Lower lobe of right lung (tissue), 2 donors: ENCODE measurements at regions not wholly inside any gene's neighbourhood (a gene's known extent, or its start where the extent isn't known, plus 50 kb on each side); places are given as distances from the start of the nearest gene placed in this dataset.

ENCODE experiments used
- ATAC-seq, 2 donors: fragments of 200-7000 bp; cut with Tn5 transposase; one replicate each; pipeline ENCODE4 v1.9.1; 2020 to 2022; ENCODE audit warnings: mild to moderate bottlenecking in 2 of 2, moderate library complexity in 2 of 2
- DNase-seq: peaks from one replicate; pipeline ENCODE4 v3.0.0-alpha.2; 2020
- H3K27ac ChIP-seq: fragments of 200-600 bp; one replicate; pipeline ENCODE4 v1.8.0; 2022
- H3K27me3 ChIP-seq: fragments of 200-600 bp; one replicate; pipeline ENCODE4 v1.8.0; 2022; ENCODE audit warnings: low read depth
- H3K36me3 ChIP-seq: fragments of 200-600 bp; one replicate; pipeline ENCODE4 v1.8.0; 2022; ENCODE audit warnings: mild to moderate bottlenecking
- H3K4me1 ChIP-seq: fragments of 200-600 bp; one replicate; pipeline ENCODE4 v1.8.0; 2022
- H3K4me3 ChIP-seq: fragments of 200-600 bp; one replicate; pipeline ENCODE4 v1.8.0; 2022; ENCODE audit warnings: mild to moderate bottlenecking
- H3K9me3 ChIP-seq: fragments of 200-600 bp; one replicate; pipeline ENCODE4 v1.8.0; 2022
- CTCF ChIP-seq: fragments of 200-600 bp; IDR thresholded peaks from one replicate; pipeline ENCODE4 v1.8.0; 2022; ENCODE audit warnings: antibody characterized with exemption, mild to moderate bottlenecking
- intact Hi-C: fragments of 100-400 bp; cut with DNase I; formaldehyde crosslinking; loops from one replicate; pipeline ENCODE4 v1.11.0; 2022
- donor health status: DM: no; HTN: yes; CAD: no; lungs with severe emphysema.

GRCh38 chr6:19169366-19169765 is 667.8 kb upstream of the ID4 start:
- H3K27ac ChIP-seq = no peak overlapping the region
- no peak for DNase-seq
- intact Hi-C loops = no loop called here
- H3K4me1 ChIP-seq = peaks cover 3% of the 10 kb centered on the region
- H3K4me3 ChIP-seq = no peak overlapping the region
- H3K36me3 ChIP-seq = no peaks in the 10 kb centered on the region
- H3K27me3 ChIP-seq = no peaks in the 10 kb centered on the region
- no peak for TF ChIP-seq CTCF
- no peaks in the 10 kb centered on the region for H3K9me3 ChIP-seq
- no peak for ATAC-seq

GRCh38 chr6:19175023-19175422 is 662.1 kb upstream of the ID4 start:
- Histone ChIP-seq H3K4me3 (no peak overlapping the region), H3K4me1 (no peaks in the 10 kb centered on the region), H3K9me3 (no peaks in the 10 kb centered on the region), H3K27ac (no peak overlapping the region), H3K27me3 (no peaks in the 10 kb centered on the region), H3K36me3 (no peaks in the 10 kb centered on the region)
- no peak for ATAC-seq
- intact Hi-C loops = no loop called here
- no peak for TF ChIP-seq CTCF
- DNase-seq = no peak

GRCh38 chr6:19180348-19181072 is 656.7 kb upstream of the ID4 start:
- ATAC-seq (peak; percentile 42 to 77), DNase-seq (no peak)
- Histone ChIP-seq H3K9me3 (no peaks in the 10 kb centered on the region), H3K27ac (peak overlapping the region; percentile 13), H3K36me3 (no peaks in the 10 kb centered on the region), H3K4me1 (no peaks in the 10 kb centered on the region), H3K27me3 (no peaks in the 10 kb centered on the region), H3K4me3 (no peak overlapping the region)
- no peak for TF ChIP-seq CTCF
- intact Hi-C loops = no loop called here

- intact Hi-C loops = no loop called here
- TF ChIP-seq CTCF = no peak
- H3K4me1 ChIP-seq = no peaks in the 10 kb centered on the region
- no peak for DNase-seq
- H3K9me3 ChIP-seq = no peaks in the 10 kb centered on the region
- no peaks in the 10 kb centered on the region for H3K27me3 ChIP-seq
- H3K27ac ChIP-seq = peak overlapping the region; percentile 13
- no peaks in the 10 kb centered on the region for H3K36me3 ChIP-seq
- ATAC-seq = no peak
- no peak overlapping the region for H3K4me3 ChIP-seq
These were observed 656.0 kb upstream of the ID4 start for GRCh38 chr6:19181211-19181610.

- DNase-seq (no peak), ATAC-seq (no peak)
- TF ChIP-seq CTCF = no peak
- intact Hi-C loops = no loop called here
- Histone ChIP-seq H3K4me3 (no peak overlapping the region), H3K27me3 (no peaks in the 10 kb centered on the region), H3K9me3 (no peaks in the 10 kb centered on the region), H3K36me3 (no peaks in the 10 kb centered on the region), H3K4me1 (no peaks in the 10 kb centered on the region), H3K27ac (no peak overlapping the region)
These were observed 643.5 kb upstream of the ID4 start for GRCh38 chr6:19193624-19194023.
